ENCODE measurements at regions not wholly inside any gene's neighbourhood (a gene's known extent, or its start where the extent isn't known, plus 50 kb on each side); places are given as distances from the start of the nearest gene placed in this dataset.
"Not testable (repeated sequence)": the region's sequence is repeated elsewhere in the genome, so short reads cannot be mapped to it uniquely, and the experiment has no call there.

DNA sequence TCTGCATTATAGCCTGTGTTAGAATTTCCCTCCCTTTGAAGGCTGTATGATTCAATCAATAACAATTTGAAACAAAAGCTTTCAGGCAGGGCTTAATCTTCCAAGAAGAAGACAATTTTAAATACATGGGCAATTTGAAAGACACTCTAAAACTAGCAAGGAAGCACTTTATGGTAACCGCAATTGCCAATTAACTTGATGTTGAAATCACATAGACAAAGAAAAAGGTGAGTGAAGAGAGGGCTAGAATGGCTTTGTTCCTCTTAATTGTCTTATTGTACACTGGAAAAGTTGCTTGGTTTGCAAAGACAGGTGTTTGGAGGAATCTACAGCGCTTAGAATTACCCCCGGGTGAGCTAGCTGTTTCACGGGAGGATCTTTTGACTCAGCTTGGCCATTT, 74.4 kb upstream of the PRKX start:
- H3K9ac ChIP-seq (ENCODE audit: low read depth, low read length): no peak overlapping the region
- no peaks in the 10 kb centered on the region for H3K79me1 ChIP-seq (ENCODE audit: low read depth in 1 of 2, low read length in 2 of 2)
- ChIA-PET POLR2A (ENCODE audit: unreplicated experiment) (no interaction called here), CTCF (no interaction called here)
- no peak overlapping the region for H2AK9ac ChIP-seq (replicated peaks; ENCODE audit: low read depth, low read length, poor library complexity)
- H3K9me1 ChIP-seq (ENCODE audit: insufficient read depth, low read length): no peaks in the 10 kb centered on the region
- H2BK15ac ChIP-seq (ENCODE audit: low read depth, low read length): no peak overlapping the region
- no peaks in the 10 kb centered on the region for H3K4me1 ChIP-seq (ENCODE audit: control insufficient read depth, insufficient read depth, low read length)
- no peak overlapping the region for H3K4ac ChIP-seq (ENCODE audit: low read depth, low read length)
- intact Hi-C loops (cut with micrococcal nuclease): loop anchor here (10.0 kb wide), 1 partner anchor 133 kb away; no protein-coding TSS in a partner anchor
- no peaks in the 10 kb centered on the region for H4K20me1 ChIP-seq (ENCODE audit: insufficient read depth, low read length)
- no peak overlapping the region for H2AK5ac ChIP-seq (ENCODE audit: low read depth, low read length)
- no peak overlapping the region for H4K91ac ChIP-seq (ENCODE audit: insufficient read depth, low read depth, low read length)
- no peak for DNase-seq
- no TSS peak for BruUV-seq (replicated peaks)
- H4K5ac ChIP-seq (ENCODE audit: low read depth, low read length): no peak overlapping the region
- H3K18ac ChIP-seq (ENCODE audit: low read depth, low read length): no peak overlapping the region
- in situ Hi-C loops (cut with MboI; ENCODE audit: low sequenced_read_pairs): no loop called here
- no peak for TF ChIP-seq RFX5 (IDR thresholded peaks at IDR 0.05; ENCODE audit: low read depth, low read length)
- no peak for TF ChIP-seq NFE2L2 (IDR thresholded peaks at IDR 0.05; ENCODE audit: low read depth, low read length)
- H3K4me3 ChIP-seq (ENCODE audit: insufficient read depth, low read depth, low read length): no peak overlapping the region
- H3K56ac ChIP-seq (ENCODE audit: extremely low read depth, insufficient read depth, low read length): no peak overlapping the region
- H4K8ac ChIP-seq (ENCODE audit: low read depth in 2 of 2, low read length in 2 of 2): no peak overlapping the region
- no peaks in the 10 kb centered on the region for H3K9me3 ChIP-seq (ENCODE audit: control insufficient read depth, insufficient read depth, low read length)
- no CpG with 5 or more reads among the region's 4 CpGs for WGBS, 2 experiments (ENCODE audit: extremely low coverage in 2 of 2, insufficient read length in 1 of 2)
- H3K23ac ChIP-seq (ENCODE audit: low read depth, low read length): no peak overlapping the region
- no peak overlapping the region for H2BK120ac ChIP-seq (ENCODE audit: low read depth, low read length)
- dilution Hi-C loops (cut with HindIII; ENCODE audit: low sequenced_read_pairs, unreplicated experiment): no loop called here
- no peak overlapping the region for H2BK5ac ChIP-seq (ENCODE audit: low read depth, low read length, poor library complexity, severe bottlenecking)
- no peak overlapping the region for H2BK20ac ChIP-seq (ENCODE audit: low read depth, low read length)
- H3K36me3 ChIP-seq (ENCODE audit: control insufficient read depth, insufficient read depth, low read length): no peaks in the 10 kb centered on the region
- H3K14ac ChIP-seq (replicated peaks; ENCODE audit: low read depth, low read length): no peak overlapping the region
- H2AFZ ChIP-seq (replicated peaks; ENCODE audit: low read length, poor library complexity): no peak overlapping the region
- no peak overlapping the region for H3K4me2 ChIP-seq (ENCODE audit: low read depth, low read length)
- ATAC-seq (ENCODE audit: low read depth): no peak
- H3K27ac ChIP-seq (ENCODE audit: insufficient read depth, low read length): no peak overlapping the region
- H3K27me3 ChIP-seq (ENCODE audit: control insufficient read depth, insufficient read depth, low read length): peaks cover 8% of the 10 kb centered on the region

DNA sequence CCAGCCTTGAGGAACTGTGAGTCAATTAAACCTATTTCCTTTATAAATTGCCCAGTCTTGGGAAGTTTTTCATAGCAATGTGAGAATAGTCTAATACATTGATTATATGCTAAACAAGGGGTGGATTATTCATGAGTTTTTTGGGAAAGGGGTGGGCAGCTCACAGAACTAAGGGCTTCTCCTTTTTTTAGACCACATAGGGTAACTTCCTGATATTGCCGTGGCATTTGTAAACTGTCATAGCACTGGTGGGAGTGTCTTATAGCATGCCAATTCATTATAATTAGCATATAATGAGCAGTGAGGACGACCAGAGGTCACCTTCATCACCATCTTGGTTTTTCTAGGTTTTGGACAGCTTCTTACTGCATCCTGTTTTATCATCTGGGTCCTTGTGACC, 72.4 kb upstream of the PRKX start:
- H3K23ac ChIP-seq (ENCODE audit: low read depth, low read length); DNase-seq; H2BK15ac ChIP-seq (ENCODE audit: low read depth, low read length); H4K8ac ChIP-seq (ENCODE audit: low read depth in 2 of 2, low read length in 2 of 2); H2BK120ac ChIP-seq (ENCODE audit: low read depth, low read length); H3K9ac ChIP-seq (ENCODE audit: low read depth, low read length); H3K56ac ChIP-seq (ENCODE audit: extremely low read depth, insufficient read depth, low read length); dilution Hi-C loops (cut with HindIII; ENCODE audit: low sequenced_read_pairs, unreplicated experiment); H4K91ac ChIP-seq (ENCODE audit: insufficient read depth, low read depth, low read length); H4K20me1 ChIP-seq (ENCODE audit: insufficient read depth, low read length); H3K27ac ChIP-seq (ENCODE audit: insufficient read depth, low read length); H2AFZ ChIP-seq (replicated peaks; ENCODE audit: low read length, poor library complexity); H3K9me1 ChIP-seq (ENCODE audit: insufficient read depth, low read length); H2BK5ac ChIP-seq (ENCODE audit: low read depth, low read length, poor library complexity, severe bottlenecking); H4K5ac ChIP-seq (ENCODE audit: low read depth, low read length); H2AK9ac ChIP-seq (replicated peaks; ENCODE audit: low read depth, low read length, poor library complexity); H3K14ac ChIP-seq (replicated peaks; ENCODE audit: low read depth, low read length); H3K79me1 ChIP-seq (ENCODE audit: low read depth in 1 of 2, low read length in 2 of 2); H3K18ac ChIP-seq (ENCODE audit: low read depth, low read length); H3K4me1 ChIP-seq (ENCODE audit: control insufficient read depth, insufficient read depth, low read length); H3K27me3 ChIP-seq (ENCODE audit: control insufficient read depth, insufficient read depth, low read length); H3K36me3 ChIP-seq (ENCODE audit: control insufficient read depth, insufficient read depth, low read length); H3K4ac ChIP-seq (ENCODE audit: low read depth, low read length); H2BK20ac ChIP-seq (ENCODE audit: low read depth, low read length); H3K9me3 ChIP-seq (ENCODE audit: control insufficient read depth, insufficient read depth, low read length); CTCF ChIA-PET; POLR2A ChIA-PET (ENCODE audit: unreplicated experiment); ATAC-seq (ENCODE audit: low read depth); H3K4me2 ChIP-seq (ENCODE audit: low read depth, low read length); in situ Hi-C loops (cut with MboI; ENCODE audit: low sequenced_read_pairs); H3K4me3 ChIP-seq (ENCODE audit: insufficient read depth, low read depth, low read length); BruUV-seq (replicated peaks); H2AK5ac ChIP-seq (ENCODE audit: low read depth, low read length): not testable (repeated sequence)
- intact Hi-C loops (cut with micrococcal nuclease): loop anchor here (10.0 kb wide), 1 partner anchor 131 kb away; no protein-coding TSS in a partner anchor
- no CpG with 5 or more reads among the region's 2 CpGs for WGBS, 2 experiments (ENCODE audit: extremely low coverage in 2 of 2, insufficient read length in 1 of 2)

Measured in IMR-90 (cell line).